ENCODE measurements at regions not wholly inside any gene's neighbourhood (a gene's known extent, or its start where the extent isn't known, plus 50 kb on each side); places are given as distances from the start of the nearest gene placed in this dataset.

- Mint-ChIP-seq H3K9me3 (peaks cover 9% of the 10 kb centered on the region), H3K27ac (ENCODE audit: unreplicated experiment) (no peak overlapping the region), H3K4me1 (no peaks in the 10 kb centered on the region), H3K27me3 (ENCODE audit: low read depth) (peaks cover 2% of the 10 kb centered on the region), H3K4me3 (no peak overlapping the region), H3K36me3 (ENCODE audit: low read depth) (no peaks in the 10 kb centered on the region)
- TF ChIP-seq, protein P1, sequence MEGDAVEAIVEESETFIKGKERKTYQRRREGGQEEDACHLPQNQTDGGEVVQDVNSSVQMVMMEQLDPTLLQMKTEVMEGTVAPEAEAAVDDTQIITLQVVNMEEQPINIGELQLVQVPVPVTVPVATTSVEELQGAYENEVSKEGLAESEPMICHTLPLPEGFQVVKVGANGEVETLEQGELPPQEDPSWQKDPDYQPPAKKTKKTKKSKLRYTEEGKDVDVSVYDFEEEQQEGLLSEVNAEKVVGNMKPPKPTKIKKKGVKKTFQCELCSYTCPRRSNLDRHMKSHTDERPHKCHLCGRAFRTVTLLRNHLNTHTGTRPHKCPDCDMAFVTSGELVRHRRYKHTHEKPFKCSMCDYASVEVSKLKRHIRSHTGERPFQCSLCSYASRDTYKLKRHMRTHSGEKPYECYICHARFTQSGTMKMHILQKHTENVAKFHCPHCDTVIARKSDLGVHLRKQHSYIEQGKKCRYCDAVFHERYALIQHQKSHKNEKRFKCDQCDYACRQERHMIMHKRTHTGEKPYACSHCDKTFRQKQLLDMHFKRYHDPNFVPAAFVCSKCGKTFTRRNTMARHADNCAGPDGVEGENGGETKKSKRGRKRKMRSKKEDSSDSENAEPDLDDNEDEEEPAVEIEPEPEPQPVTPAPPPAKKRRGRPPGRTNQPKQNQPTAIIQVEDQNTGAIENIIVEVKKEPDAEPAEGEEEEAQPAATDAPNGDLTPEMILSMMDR (conservative IDR thresholded peaks at IDR 0.05), result no peak
- DNase-seq (ENCODE audit: low read depth, low spot score), result no peak
Measured at GRCh38 chr17:77654296-77654695, 304.2 kb upstream of the TNRC6C start.

DNA sequence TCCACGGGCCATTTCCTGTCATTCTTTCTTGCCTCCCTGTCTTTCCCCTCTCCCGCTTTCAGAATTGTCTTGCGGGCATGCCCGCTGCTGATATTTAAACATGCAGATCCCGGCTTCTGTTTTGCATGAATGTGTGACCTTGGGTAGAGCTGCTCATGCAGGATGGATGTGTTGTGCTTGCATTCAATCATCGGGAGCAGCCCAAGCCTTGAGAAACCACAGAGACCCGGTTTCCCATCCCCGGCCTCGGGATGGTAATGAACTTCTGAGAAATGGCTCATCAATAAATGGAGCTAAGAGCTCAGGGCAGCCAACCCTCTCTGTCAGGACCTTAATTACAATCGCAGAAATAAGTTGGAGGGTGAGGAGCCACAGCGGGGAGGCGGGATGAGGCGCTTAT, 303.7 kb upstream of the TNRC6C start:
- TF ChIP-seq, protein P1 (conservative IDR thresholded peaks at IDR 0.05), result no peak
- no peaks in the 10 kb centered on the region for H3K4me1 Mint-ChIP-seq
- no peak overlapping the region for H3K27ac Mint-ChIP-seq (ENCODE audit: unreplicated experiment)
- no peak overlapping the region for H3K4me3 Mint-ChIP-seq
- DNase-seq (ENCODE audit: low read depth, low spot score), result no peak
- peaks cover 2% of the 10 kb centered on the region for H3K27me3 Mint-ChIP-seq (ENCODE audit: low read depth)
- H3K36me3 Mint-ChIP-seq (ENCODE audit: low read depth), result no peaks in the 10 kb centered on the region
- peaks cover 5% of the 10 kb centered on the region for H3K9me3 Mint-ChIP-seq

- peaks cover 3% of the 10 kb centered on the region for H3K9me3 Mint-ChIP-seq
- TF ChIP-seq, protein P1 (conservative IDR thresholded peaks at IDR 0.05), result no peak
- no peaks in the 10 kb centered on the region for H3K4me1 Mint-ChIP-seq
- no peaks in the 10 kb centered on the region for H3K36me3 Mint-ChIP-seq (ENCODE audit: low read depth)
- no peak overlapping the region for H3K4me3 Mint-ChIP-seq
- DNase-seq (ENCODE audit: low read depth, low spot score), result no peak
- H3K27me3 Mint-ChIP-seq (ENCODE audit: low read depth), result peaks cover 6% of the 10 kb centered on the region
- no peak overlapping the region for H3K27ac Mint-ChIP-seq (ENCODE audit: unreplicated experiment)
Measured at GRCh38 chr17:77656054-77656453, 302.4 kb upstream of the TNRC6C start.

GRCh38 chr17:77657839-77658238, 300.7 kb upstream of the TNRC6C start:
- TF ChIP-seq, protein P1 (conservative IDR thresholded peaks at IDR 0.05), result no peak
- Mint-ChIP-seq H3K36me3 (ENCODE audit: low read depth) (no peaks in the 10 kb centered on the region), H3K4me3 (no peak overlapping the region), H3K27ac (ENCODE audit: unreplicated experiment) (no peak overlapping the region), H3K27me3 (ENCODE audit: low read depth) (peaks cover 6% of the 10 kb centered on the region), H3K9me3 (no peaks in the 10 kb centered on the region), H3K4me1 (no peaks in the 10 kb centered on the region)
- no peak for DNase-seq (ENCODE audit: low read depth, low spot score)

DNA sequence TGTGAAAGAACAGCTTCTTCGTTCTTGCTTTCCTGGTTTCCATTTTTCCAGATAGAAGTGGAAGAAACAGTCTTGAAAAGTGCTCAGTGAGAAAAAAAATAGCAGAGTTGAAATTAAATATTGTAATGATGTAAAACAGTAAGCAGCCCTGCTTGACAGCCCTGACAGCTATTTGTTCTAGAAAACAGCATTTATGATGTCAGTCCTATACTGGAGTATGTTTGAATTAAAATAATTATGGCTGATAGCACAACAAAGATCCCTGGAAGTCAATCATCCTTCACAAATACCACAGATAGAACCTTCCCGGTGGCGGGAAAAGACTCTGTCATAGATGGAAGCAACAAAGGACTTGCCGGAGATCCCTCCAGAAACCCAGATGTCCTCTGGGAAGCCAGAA, 298.0 kb upstream of the TNRC6C start:
- H3K27ac Mint-ChIP-seq (ENCODE audit: unreplicated experiment), result no peak overlapping the region
- H3K4me1 Mint-ChIP-seq, result no peaks in the 10 kb centered on the region
- H3K9me3 Mint-ChIP-seq, result no peaks in the 10 kb centered on the region
- no peak for DNase-seq (ENCODE audit: low read depth, low spot score)
- TF ChIP-seq, protein P1 (conservative IDR thresholded peaks at IDR 0.05), result no peak
- peaks cover 6% of the 10 kb centered on the region for H3K27me3 Mint-ChIP-seq (ENCODE audit: low read depth)
- no peak overlapping the region for H3K4me3 Mint-ChIP-seq
- H3K36me3 Mint-ChIP-seq (ENCODE audit: low read depth), result no peaks in the 10 kb centered on the region

GRCh38 chr17:77662833-77663232, 295.7 kb upstream of the TNRC6C start:
- TF ChIP-seq, protein P1 (conservative IDR thresholded peaks at IDR 0.05), result no peak
- H3K27ac Mint-ChIP-seq (ENCODE audit: unreplicated experiment), result no peak overlapping the region
- peaks cover 6% of the 10 kb centered on the region for H3K27me3 Mint-ChIP-seq (ENCODE audit: low read depth)
- H3K36me3 Mint-ChIP-seq (ENCODE audit: low read depth), result peaks cover 3% of the 10 kb centered on the region
- peaks cover 10% of the 10 kb centered on the region for H3K4me1 Mint-ChIP-seq
- no peak for DNase-seq (ENCODE audit: low read depth, low spot score)
- H3K4me3 Mint-ChIP-seq, result no peak overlapping the region
- no peaks in the 10 kb centered on the region for H3K9me3 Mint-ChIP-seq

Data from neural crest cell (in vitro differentiated cells).